Suprapubic skin (tissue), 4 donors: ENCODE measurements at regions not wholly inside any gene's neighbourhood (a gene's known extent, or its start where the extent isn't known, plus 50 kb on each side); places are given as distances from the start of the nearest gene placed in this dataset.

Experiments
- CTCF ChIP-seq, 2 donors: fragments of 200-600 bp in 1 of 2; fragments of 450-650 bp in 1 of 2; sonication (generic) in 1 of 2; IDR thresholded peaks; one replicate each; pipeline ENCODE4 v1.5.1; 2016 to 2019; ENCODE audit warnings: antibody characterized with exemption in 2 of 2, mild to moderate bottlenecking in 1 of 2, moderate library complexity in 1 of 2
- POLR2A ChIP-seq, 2 donors: fragments of 450-650 bp; IDR thresholded peaks; one replicate each; pipeline ENCODE4 v1.6.1; 2017; ENCODE audit warnings: antibody characterized with exemption in 2 of 2, mild to moderate bottlenecking in 2 of 2, moderate library complexity in 2 of 2
- POLR2AphosphoS5 ChIP-seq, 3 donors: sonication (generic); formaldehyde crosslinking; IDR thresholded peaks; one replicate each; pipeline ENCODE4 v1.6.1; 2017; ENCODE audit warnings: antibody characterized with exemption in 3 of 3

GRCh38 chr1:147051136-147051535 lies 113.0 kb downstream of the NBPF12 start:
- TF ChIP-seq CTCF (IDR thresholded peaks at IDR 0.05): no peak
- no peak for TF ChIP-seq POLR2AphosphoS5 (IDR thresholded peaks at IDR 0.05)
- no peak for TF ChIP-seq POLR2A (IDR thresholded peaks at IDR 0.05)
